Breast epithelium (tissue), 4 donors: ENCODE measurements at regions not wholly inside any gene's neighbourhood (a gene's known extent, or its start where the extent isn't known, plus 50 kb on each side); places are given as distances from the start of the nearest gene placed in this dataset.
"Not testable (repeated sequence)": the region's sequence is repeated elsewhere in the genome, so short reads cannot be mapped to it uniquely, and the experiment has no call there.

Experiments
- DNase-seq, 2 donors: peaks; one replicate each; pipeline ENCODE4 v3.0.0-alpha.2; 2019; ENCODE audit warnings: low spot score in 2 of 2
- H3K27ac ChIP-seq, 2 donors: fragments of 200-600 bp; sonication (generic) in 1 of 2; one replicate each; pipeline ENCODE4 v1.5.1; 2016 to 2019; ENCODE audit warnings: mild to moderate bottlenecking in 1 of 2
- H3K27me3 ChIP-seq, 2 donors: fragments of 200-600 bp; sonication (generic) in 1 of 2; one replicate each; pipeline versions ENCODE4 v1.5.1 to v1.6.0; 2017 to 2019; ENCODE audit warnings: control low read depth in 1 of 2, mild to moderate bottlenecking in 1 of 2
- H3K36me3 ChIP-seq: fragments of 200-600 bp; one replicate; pipeline ENCODE4 v1.5.1; 2019
- H3K4me1 ChIP-seq, 2 donors: fragments of 200-600 bp; sonication (generic); one replicate each; pipeline ENCODE4 v1.5.1; 2016 to 2019; ENCODE audit warnings: control low read depth in 1 of 2
- H3K4me3 ChIP-seq, 3 donors: fragments of 200-600 bp; sonication (generic); 1 replicate in 2 of 3; 2 replicates in 1 of 3; pipeline ENCODE4 v1.5.1; 2016 to 2019; ENCODE audit warnings: mild to moderate bottlenecking in 3 of 3, moderate library complexity in 2 of 3
- H3K9me3 ChIP-seq, 2 donors: fragments of 200-600 bp; sonication (generic) in 1 of 2; one replicate each; pipeline ENCODE4 v1.5.1; 2016 to 2019; ENCODE audit warnings: control low read depth in 1 of 2
- CTCF ChIP-seq, 3 donors: fragments of 450-650 bp; IDR thresholded peaks; one replicate each; pipeline ENCODE4 v1.5.1; 2016 to 2017; ENCODE audit warnings: antibody characterized with exemption in 3 of 3, mild to moderate bottlenecking in 3 of 3, moderate library complexity in 3 of 3
- POLR2A ChIP-seq: fragments of 450-650 bp; IDR thresholded peaks from one replicate; pipeline ENCODE4 v1.6.1; 2016; ENCODE audit warnings: antibody characterized with exemption, mild to moderate bottlenecking, moderate library complexity
- POLR2AphosphoS5 ChIP-seq, 3 donors: sonication (generic); formaldehyde crosslinking; IDR thresholded peaks; one replicate each; pipeline ENCODE4 v1.6.1; 2017; ENCODE audit warnings: antibody characterized with exemption in 3 of 3
- intact Hi-C: fragments of 100-400 bp; cut with DNase I; formaldehyde crosslinking; loops from one replicate; pipeline ENCODE4 v1.15.1; 2023; ENCODE audit warnings: low total_unique reads

- no peaks in the 10 kb centered on the region for H3K36me3 ChIP-seq
These were observed 735.6 kb upstream of the MBL2 start for GRCh38 chr10:53508197-53508596.

DNA sequence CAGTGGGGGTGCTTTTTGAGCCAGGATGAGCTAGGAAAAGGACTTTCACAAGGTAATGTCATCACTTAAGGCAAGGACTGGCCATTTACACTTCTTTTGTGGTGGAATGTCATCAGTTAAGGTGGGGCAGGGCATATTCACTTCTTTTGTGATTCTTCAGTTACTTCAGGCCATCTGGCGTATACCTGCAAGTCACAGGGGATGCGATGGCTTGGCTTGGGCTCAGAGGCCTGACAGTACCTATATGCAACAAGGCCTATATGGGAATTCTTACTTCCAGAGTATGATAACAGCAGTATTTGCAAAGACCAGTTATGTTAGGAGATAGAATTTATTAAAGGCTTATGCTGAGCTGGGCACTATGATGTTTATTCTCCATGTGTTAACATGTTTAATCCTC is 731.9 kb upstream of the MBL2 start:
- H3K9me3 ChIP-seq, H3K27me3 ChIP-seq, H3K4me1 ChIP-seq, H3K4me3 ChIP-seq, H3K27ac ChIP-seq, DNase-seq, intact Hi-C loops, H3K36me3 ChIP-seq: not testable (repeated sequence)

More at GRCh38 chr10:53508197-53508596, 735.6 kb upstream of the MBL2 start:
- intact Hi-C loops: no loop called here
- H3K4me1 ChIP-seq: no peaks in the 10 kb centered on the region
- no peak overlapping the region for H3K4me3 ChIP-seq
- no peaks in the 10 kb centered on the region for H3K27me3 ChIP-seq
- no peaks in the 10 kb centered on the region for H3K9me3 ChIP-seq
- no peak overlapping the region for H3K27ac ChIP-seq
- no peak for TF ChIP-seq POLR2A
- TF ChIP-seq CTCF (IDR thresholded peaks at IDR 0.05): no peak
- no peak for TF ChIP-seq POLR2AphosphoS5 (IDR thresholded peaks at IDR 0.05)
- no peak for DNase-seq

DNA sequence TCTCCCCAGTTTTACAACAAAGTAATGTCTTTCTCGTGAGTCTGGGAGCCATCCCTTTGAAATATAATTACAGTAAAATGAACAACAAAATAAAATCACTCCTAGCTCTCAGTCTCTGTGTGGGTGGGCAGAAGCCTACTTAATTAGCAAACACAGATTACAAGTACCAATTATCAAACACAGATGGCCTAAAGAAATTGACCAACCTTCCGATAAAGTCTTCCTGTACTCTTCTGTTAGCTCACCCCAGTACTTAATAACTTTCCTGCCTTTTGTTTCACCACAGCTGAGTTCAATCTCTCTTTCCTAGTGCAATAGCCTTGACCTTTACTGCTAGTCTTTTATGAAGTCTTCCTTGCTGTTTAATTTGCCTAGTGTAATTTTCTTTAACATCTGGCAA is 719.2 kb upstream of the MBL2 start:
- TF ChIP-seq POLR2A (no peak), CTCF (IDR thresholded peaks at IDR 0.05) (no peak), POLR2AphosphoS5 (IDR thresholded peaks at IDR 0.05) (no peak)
- no peak for DNase-seq
- no peaks in the 10 kb centered on the region for H3K36me3 ChIP-seq
- H3K4me1 ChIP-seq: no peaks in the 10 kb centered on the region
- H3K27ac ChIP-seq: no peak overlapping the region
- no peak overlapping the region for H3K4me3 ChIP-seq
- H3K9me3 ChIP-seq: no peaks in the 10 kb centered on the region
- intact Hi-C loops: no loop called here
- no peaks in the 10 kb centered on the region for H3K27me3 ChIP-seq

GRCh38 chr10:53490553-53490952 is 718.0 kb upstream of the MBL2 start:
- H3K36me3 ChIP-seq: no peaks in the 10 kb centered on the region
- no peak for TF ChIP-seq POLR2A
- TF ChIP-seq POLR2AphosphoS5 (IDR thresholded peaks at IDR 0.05): no peak
- no peak for TF ChIP-seq CTCF (IDR thresholded peaks at IDR 0.05)
- no peaks in the 10 kb centered on the region for H3K27me3 ChIP-seq
- no peaks in the 10 kb centered on the region for H3K4me1 ChIP-seq
- no peak for DNase-seq
- H3K9me3 ChIP-seq: peaks cover 0 to 6% of the 10 kb centered on the region in 2 donors
- intact Hi-C loops: no loop called here
- H3K27ac ChIP-seq: no peak overlapping the region
- no peak overlapping the region for H3K4me3 ChIP-seq

GRCh38 chr10:53489335-53490182 is 717.0 kb upstream of the MBL2 start:
- H3K9me3 ChIP-seq: peaks cover 0 to 16% of the 10 kb centered on the region in 2 donors
- no peaks in the 10 kb centered on the region for H3K27me3 ChIP-seq
- TF ChIP-seq POLR2AphosphoS5 (IDR thresholded peaks at IDR 0.05): no peak
- TF ChIP-seq POLR2A: no peak
- no peak for TF ChIP-seq CTCF (IDR thresholded peaks at IDR 0.05)
- intact Hi-C loops: no loop called here
- no peaks in the 10 kb centered on the region for H3K4me1 ChIP-seq
- H3K27ac ChIP-seq: no peak overlapping the region
- no peak for DNase-seq
- H3K4me3 ChIP-seq: no peak overlapping the region
- H3K36me3 ChIP-seq: no peaks in the 10 kb centered on the region
